HG03354 (cell line): ENCODE measurements at regions not wholly inside any gene's neighbourhood (a gene's known extent, or its start where the extent isn't known, plus 50 kb on each side); places are given as distances from the start of the nearest gene placed in this dataset.

Source experiments
- ATAC-seq: cut with Tn5 transposase; IDR thresholded peaks from one replicate; pipeline ENCODE4 v1.9.1; 2021; ENCODE audit warnings: mild to moderate bottlenecking; ENCODE audit not compliant: unreplicated experiment, poor library complexity, severe bottlenecking

DNA sequence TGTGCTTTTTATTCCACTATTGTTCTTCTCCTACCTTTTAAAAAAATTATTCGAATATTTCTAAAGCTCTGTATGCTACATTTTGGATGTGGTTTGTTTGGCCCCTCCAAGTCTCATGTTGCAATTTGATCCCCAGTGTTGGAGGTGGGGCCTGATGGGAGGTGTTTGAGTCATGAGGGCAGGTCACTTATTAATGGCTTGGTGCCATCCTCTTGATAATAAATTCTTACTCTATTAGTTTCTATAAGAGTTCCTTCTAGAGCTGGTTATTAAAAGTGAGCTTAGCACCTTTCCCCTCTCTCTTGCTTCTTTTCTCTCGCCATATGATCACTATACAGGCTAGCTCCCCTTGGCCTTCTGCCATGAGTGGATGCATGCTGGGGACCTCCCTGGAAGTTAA, 445.6 kb upstream of the PDE3A start:
- ATAC-seq = no peak

- ATAC-seq = no peak
Measured at GRCh38 chr12:19924360-19924759, 444.0 kb upstream of the PDE3A start.

DNA sequence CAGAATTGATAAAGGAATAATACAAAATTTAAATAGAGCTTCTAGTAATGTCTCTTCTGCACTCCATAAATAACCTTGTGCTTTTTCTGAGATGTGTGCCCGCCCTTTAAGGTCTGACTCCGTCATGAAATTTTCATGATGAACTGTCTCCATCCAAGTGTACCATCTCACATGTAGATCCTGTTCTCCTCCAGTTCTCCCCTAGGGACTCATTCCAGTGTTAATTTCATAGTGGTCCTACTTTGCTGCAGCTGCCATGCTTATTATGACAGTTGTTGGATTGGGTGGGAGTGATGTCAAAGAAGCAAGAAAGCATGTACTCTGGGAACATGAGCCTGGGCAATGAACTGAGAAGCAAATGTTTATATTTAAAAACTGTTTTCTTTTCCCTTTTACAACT, 442.5 kb upstream of the PDE3A start:
- ATAC-seq = no peak

GRCh38 chr12:19926266-19926665, 442.1 kb upstream of the PDE3A start:
- ATAC-seq = no peak

GRCh38 chr12:19927661-19928060, 440.7 kb upstream of the PDE3A start:
- no peak for ATAC-seq

GRCh38 chr12:19932413-19932812, 435.9 kb upstream of the PDE3A start:
- no peak for ATAC-seq

- ATAC-seq = no peak
Measured at GRCh38 chr12:19933924-19934323, 434.4 kb upstream of the PDE3A start.

DNA sequence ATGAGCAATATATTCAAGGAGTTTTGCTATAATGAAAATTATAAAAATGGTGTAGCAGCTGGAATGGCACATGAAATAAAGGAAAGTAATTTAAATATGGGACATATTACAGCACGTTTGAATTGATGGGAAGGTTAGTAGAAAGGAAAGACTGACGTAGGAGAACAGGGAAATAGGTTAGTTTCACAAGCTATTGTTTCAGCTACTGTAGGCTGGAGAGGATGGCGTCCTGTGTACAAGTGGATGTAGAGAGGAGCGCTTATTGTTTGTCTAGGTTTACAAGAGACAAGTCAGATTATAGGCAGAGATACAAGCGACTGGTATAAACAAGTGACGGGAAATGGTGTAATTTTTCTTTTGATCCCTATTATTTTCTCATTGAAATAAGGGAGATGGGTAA, 431.2 kb upstream of the PDE3A start:
- no peak for ATAC-seq

DNA sequence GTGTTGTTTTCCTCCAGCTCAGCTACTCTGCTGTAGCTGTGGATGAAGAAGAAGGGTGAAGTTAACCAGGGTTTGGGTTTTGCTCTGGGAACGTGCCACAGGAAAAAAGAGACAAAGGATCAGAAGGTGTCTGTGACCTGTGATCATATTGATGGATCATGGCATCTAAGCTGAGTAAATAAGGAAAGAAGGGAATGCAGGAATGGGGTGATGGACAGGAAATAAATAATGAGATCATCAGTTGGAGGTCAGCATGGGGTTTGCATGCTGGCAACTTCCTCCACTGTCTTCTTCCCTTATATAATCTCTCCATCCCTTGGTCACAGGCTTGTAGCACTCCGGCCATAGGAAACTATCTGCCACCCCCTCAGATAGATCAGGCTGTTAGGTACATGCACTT, 430.3 kb upstream of the PDE3A start:
- ATAC-seq = no peak

GRCh38 chr12:19938491-19938890, 429.8 kb upstream of the PDE3A start:
- no peak for ATAC-seq

GRCh38 chr12:19940267-19940666, 428.1 kb upstream of the PDE3A start:
- ATAC-seq = no peak

DNA sequence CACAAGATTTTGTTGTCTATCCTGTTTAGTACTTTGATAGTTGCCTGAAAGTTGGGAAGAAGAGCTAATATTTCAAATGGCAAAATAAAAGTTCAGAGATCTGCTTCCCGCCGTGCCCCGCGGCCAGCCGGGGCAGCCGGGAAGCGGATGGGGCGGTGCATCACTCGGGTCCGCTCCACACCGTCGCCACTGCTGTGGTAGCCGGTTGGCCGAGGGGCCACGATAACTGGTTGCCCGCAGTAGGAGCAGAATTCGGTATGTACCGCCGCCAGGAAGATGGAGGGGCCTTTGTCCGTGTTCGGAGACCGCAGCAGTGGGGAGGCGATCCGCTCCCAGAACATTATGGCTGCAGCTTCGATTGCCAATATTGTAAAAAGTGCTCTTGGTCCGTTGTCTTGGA, 427.2 kb upstream of the PDE3A start:
- no peak for ATAC-seq

DNA sequence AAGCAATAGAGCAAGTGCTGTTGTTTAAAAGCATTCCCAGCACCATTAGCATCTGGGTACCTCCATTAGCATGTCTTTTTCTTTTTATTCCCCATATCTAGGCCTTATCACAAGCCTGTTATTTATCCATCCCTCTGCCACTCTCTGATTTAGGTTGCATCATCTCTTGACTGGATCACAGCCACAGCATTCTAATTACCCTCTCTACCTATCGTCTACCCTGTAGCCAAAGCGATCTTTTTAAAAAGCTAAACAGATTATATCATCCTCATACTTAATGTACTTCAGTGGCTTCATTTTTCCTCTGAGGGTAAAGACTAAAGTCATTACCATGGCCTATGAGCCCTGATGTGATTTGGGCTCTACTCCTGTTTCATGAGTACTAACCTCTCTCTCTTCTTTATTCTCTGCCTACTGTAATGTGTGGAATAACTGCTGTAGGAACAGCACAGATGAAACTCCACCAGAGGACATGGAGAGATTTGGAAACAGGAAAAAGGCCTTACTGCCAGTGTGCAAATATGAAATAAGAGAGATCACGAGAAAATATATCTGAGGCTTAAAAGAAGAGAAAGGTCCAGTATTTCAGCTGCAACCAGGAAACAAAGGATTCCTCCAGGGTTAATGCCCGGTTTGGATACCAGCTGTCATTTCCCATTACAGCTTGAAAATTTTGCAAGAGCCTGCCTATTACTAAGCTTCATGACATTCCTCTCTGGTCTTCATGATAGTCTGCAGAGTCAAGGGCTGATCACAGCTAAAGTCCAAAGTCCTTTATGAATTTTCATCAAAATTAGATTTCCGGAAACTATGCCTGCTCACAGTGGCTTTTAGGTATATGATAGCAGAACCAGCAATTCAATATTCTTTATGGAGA, 422.5 kb upstream of the PDE3A start:
- ATAC-seq = no peak

GRCh38 chr12:19946550-19946949, 421.8 kb upstream of the PDE3A start:
- no peak for ATAC-seq

GRCh38 chr12:19947344-19947743, 421.0 kb upstream of the PDE3A start:
- no peak for ATAC-seq

DNA sequence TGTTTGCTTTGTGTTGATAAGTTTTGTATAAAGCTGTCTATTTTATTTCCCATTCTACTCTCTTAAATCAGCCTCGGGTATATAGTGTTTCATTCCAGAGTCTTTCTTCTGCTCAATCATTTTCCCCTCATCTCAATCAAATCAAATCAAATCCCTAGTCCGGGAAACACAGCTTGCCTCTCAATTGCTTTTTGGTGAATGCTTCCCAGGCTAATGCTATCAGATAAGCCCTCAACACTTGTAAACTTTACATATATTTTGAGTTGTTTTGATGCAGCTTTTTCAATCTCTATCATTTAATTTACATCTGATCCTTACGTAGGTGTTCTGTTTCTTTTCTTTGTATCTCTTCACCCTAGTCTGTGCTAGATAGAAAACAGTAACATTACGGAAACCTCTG, 416.7 kb upstream of the PDE3A start:
- no peak for ATAC-seq

DNA sequence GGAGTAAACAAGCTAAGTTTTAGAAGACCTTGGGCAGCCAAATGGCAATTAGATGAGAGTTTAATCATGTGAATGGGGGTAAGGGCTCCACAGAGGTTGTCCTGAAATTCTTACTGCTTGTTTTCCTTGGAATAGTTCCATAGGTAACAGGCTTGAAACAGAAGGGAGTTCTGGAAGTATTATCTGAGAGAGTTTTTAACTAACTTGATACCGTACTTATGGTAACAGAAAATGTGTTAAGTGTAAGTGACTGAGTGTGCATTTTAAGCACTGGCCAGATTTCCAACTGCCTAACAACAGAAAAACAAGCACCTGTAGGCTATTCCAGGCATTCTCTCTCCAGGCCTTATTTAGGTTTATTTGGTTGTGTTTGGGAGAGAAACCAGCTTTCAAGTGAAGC, 414.6 kb upstream of the PDE3A start:
- ATAC-seq = no peak

- ATAC-seq = no peak
Measured at GRCh38 chr12:19954163-19954562, 414.2 kb upstream of the PDE3A start.

DNA sequence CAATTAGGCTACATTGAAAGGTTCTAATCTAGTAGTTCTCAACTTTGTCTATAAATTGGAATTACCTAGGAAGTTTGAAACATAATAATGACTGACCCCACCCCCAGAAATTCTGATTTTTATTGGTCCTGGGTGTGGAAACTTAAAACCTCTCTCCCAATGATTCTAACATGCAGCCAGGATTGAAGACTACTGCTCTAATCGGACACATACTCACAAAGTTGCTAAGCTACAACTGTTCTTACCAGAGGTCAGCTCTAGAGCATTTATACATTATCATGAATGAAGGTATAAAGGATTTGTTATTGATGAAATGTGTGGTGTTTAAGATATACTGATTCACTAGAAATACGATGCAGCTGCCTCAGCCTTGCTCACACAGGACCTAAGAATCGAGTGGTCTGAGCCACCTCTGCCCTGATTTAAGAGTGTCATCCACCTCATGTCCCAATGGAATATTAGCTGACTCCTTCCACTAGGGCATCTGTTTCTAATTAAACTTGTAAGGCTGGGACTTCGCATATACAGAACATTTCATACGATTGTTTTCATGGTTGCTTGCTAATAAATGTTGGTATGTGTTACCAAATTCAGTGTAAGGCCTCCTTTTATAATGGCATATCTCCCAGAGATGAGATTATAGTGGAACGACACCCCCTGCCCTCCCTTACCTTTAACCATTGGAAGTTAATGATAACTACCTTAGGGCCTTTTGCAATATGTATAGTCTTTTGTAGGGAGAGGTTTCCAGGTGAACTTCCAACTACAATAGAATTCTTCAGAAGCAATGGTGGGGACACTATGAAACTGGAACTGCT, 410.8 kb upstream of the PDE3A start:
- ATAC-seq = no peak

DNA sequence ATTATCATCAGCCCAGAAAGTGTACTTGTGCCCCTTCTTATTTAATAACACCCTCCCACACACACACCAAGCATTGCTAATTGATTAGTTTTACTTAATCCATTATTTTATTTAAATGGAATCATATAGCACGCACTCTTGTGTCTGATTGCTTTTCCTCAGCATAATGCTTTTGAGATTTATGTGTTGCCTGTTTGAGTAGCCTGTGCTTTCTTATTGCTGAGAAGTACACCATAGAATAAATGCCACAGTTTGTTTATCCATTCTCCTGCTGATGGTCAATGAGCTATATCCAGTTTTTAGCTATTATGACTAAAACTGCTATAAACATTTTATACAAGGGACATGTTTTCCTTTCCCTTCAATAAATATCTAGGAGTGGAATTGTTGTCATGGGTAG, 409.9 kb upstream of the PDE3A start:
- ATAC-seq = no peak

GRCh38 chr12:19959353-19959752, 409.0 kb upstream of the PDE3A start:
- no peak for ATAC-seq
